Fibroblast of lung (primary cell): ENCODE measurements at regions not wholly inside any gene's neighbourhood (a gene's known extent, or its start where the extent isn't known, plus 50 kb on each side); places are given as distances from the start of the nearest gene placed in this dataset.

Experiments
- DNase-seq, 2 donors: peaks; one replicate each; pipeline versions ENCODE4 v3.0.0 to v3.0.0-alpha.2; 2010; ENCODE audit warnings: low read depth in 2 of 2
- H2AFZ ChIP-seq: 2 replicates; pipeline ENCODE4 v1.5.1; 2012; ENCODE audit warnings: low read length, control low read depth, inconsistent platforms
- H3K27ac ChIP-seq: 2 replicates; pipeline ENCODE4 v1.5.1; 2011; ENCODE audit warnings: low read length, control low read depth; ENCODE audit not compliant: insufficient read depth
- H3K27me3 ChIP-seq: 2 replicates; pipeline ENCODE4 v1.5.1; 2011; ENCODE audit warnings: mild to moderate bottlenecking, low read length; ENCODE audit not compliant: control insufficient read depth, insufficient read depth
- H3K36me3 ChIP-seq: 2 replicates; pipeline ENCODE4 v1.5.1; 2011; ENCODE audit warnings: low read length; ENCODE audit not compliant: control insufficient read depth, insufficient read depth
- H3K4me1 ChIP-seq: 2 replicates; pipeline ENCODE4 v1.5.1; 2011; ENCODE audit warnings: low read length; ENCODE audit not compliant: control insufficient read depth, insufficient read depth; ENCODE audit errors: extremely low read depth
- H3K4me2 ChIP-seq: 2 replicates; pipeline ENCODE4 v1.5.1; 2011; ENCODE audit warnings: low read length, control low read depth; ENCODE audit not compliant: insufficient read depth; ENCODE audit errors: extremely low read depth
- H3K4me3 ChIP-seq, 4 experiments: fragments of 200-600 bp in 1 of 4; sonication (generic) in 1 of 4; replicated peaks in 1 of 4; 2 replicates each; pipeline ENCODE4 v1.5.1; 2011 to 2016; ENCODE audit warnings: low read length in 4 of 4, low read depth in 3 of 4, mild to moderate bottlenecking in 3 of 4, control low read depth in 2 of 4, inconsistent platforms in 1 of 4, mixed read lengths in 1 of 4; ENCODE audit not compliant: insufficient read depth in 1 of 4; ENCODE audit errors: control extremely low read depth in 1 of 4
- H3K79me2 ChIP-seq: 2 replicates; pipeline ENCODE4 v1.5.1; 2012; ENCODE audit warnings: mild to moderate bottlenecking, low read length, inconsistent platforms; ENCODE audit not compliant: control insufficient read depth, insufficient read depth
- H3K9ac ChIP-seq: 2 replicates; pipeline ENCODE4 v1.5.1; 2011; ENCODE audit warnings: mild to moderate bottlenecking, low read length, control low read depth; ENCODE audit not compliant: insufficient read depth
- H3K9me3 ChIP-seq: 2 replicates; pipeline ENCODE4 v1.5.1; 2012; ENCODE audit warnings: low read depth, low read length; ENCODE audit not compliant: control insufficient read depth, insufficient read depth
- H4K20me1 ChIP-seq: 2 replicates; pipeline ENCODE4 v1.5.1; 2011; ENCODE audit warnings: low read length; ENCODE audit not compliant: control insufficient read depth, insufficient read depth; ENCODE audit errors: extremely low read depth
- EZH2 ChIP-seq: IDR thresholded peaks from 2 replicates; pipeline ENCODE4 v1.5.1; 2012; ENCODE audit warnings: low read length, control low read depth, mild to moderate bottlenecking; ENCODE audit errors: missing control alignments
- TF ChIP-seq, protein P1 (sequence below), 2 donors: IDR thresholded peaks in 1 of 2; conservative IDR thresholded peaks in 1 of 2; 1 replicate in 1 of 2; 2 replicates in 1 of 2; pipeline ENCODE4 v1.5.1; 2011 to 2012; ENCODE audit warnings: low read length in 2 of 2, control low read depth in 1 of 2, inconsistent platforms in 1 of 2, low read depth in 1 of 2, mild to moderate bottlenecking in 1 of 2

DNA sequence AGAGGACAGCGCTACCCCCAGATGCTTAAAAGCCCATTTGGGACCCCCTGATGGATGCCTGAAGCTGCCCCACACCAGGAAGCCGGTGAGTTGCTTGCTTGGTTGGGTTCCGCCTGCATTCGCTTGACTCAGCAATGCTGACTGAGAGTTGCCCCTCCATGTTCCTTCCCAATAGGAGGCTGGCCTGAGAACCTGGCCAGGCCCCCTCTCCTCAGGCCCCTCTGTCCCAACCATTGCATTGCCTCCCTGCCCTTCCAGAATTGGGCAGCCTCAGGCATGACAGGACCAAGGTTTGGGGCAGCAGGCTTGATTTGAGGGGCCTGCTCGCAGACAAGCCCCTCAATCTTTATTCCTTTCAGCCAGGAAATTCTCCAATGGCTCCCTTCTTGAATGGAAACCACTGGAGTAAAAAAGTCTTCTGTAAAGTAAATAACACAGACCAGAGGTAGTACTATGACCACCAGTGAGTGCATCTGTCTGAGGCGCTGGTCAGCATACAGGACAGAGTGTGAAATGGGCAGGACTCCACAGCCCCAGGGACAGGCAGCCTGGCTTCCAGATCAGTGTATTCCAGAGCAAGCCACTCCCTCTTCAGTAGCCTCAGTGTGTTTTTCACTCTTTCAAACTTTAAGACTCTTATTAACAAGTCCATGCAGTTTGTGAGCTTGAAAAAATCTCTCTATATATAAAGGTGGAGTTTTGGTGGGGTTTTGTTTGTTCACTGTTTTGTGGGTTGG is 104.7 kb downstream of the C1QL2 start:
- DNase-seq = no peak
- no peaks in the 10 kb centered on the region for H3K36me3 ChIP-seq
- no peaks in the 10 kb centered on the region for H3K9me3 ChIP-seq
- no peaks in the 10 kb centered on the region for H3K4me1 ChIP-seq
- no peak overlapping the region for H3K27ac ChIP-seq
- no peak overlapping the region for H2AFZ ChIP-seq
- no peak overlapping the region for H3K4me2 ChIP-seq
- no peak overlapping the region for H3K4me3 ChIP-seq
- no peak overlapping the region for H3K9ac ChIP-seq
- no peaks in the 10 kb centered on the region for H3K27me3 ChIP-seq
- no peaks in the 10 kb centered on the region for H4K20me1 ChIP-seq
- TF ChIP-seq, protein P1, sequence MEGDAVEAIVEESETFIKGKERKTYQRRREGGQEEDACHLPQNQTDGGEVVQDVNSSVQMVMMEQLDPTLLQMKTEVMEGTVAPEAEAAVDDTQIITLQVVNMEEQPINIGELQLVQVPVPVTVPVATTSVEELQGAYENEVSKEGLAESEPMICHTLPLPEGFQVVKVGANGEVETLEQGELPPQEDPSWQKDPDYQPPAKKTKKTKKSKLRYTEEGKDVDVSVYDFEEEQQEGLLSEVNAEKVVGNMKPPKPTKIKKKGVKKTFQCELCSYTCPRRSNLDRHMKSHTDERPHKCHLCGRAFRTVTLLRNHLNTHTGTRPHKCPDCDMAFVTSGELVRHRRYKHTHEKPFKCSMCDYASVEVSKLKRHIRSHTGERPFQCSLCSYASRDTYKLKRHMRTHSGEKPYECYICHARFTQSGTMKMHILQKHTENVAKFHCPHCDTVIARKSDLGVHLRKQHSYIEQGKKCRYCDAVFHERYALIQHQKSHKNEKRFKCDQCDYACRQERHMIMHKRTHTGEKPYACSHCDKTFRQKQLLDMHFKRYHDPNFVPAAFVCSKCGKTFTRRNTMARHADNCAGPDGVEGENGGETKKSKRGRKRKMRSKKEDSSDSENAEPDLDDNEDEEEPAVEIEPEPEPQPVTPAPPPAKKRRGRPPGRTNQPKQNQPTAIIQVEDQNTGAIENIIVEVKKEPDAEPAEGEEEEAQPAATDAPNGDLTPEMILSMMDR (conservative IDR thresholded peaks at IDR 0.05 in 1 of 2, IDR thresholded peaks at IDR 0.05 in 1 of 2; ENCODE audit: low read depth in 1 of 2, low read length in 2 of 2) = no peak
- H3K79me2 ChIP-seq = no peaks in the 10 kb centered on the region

GRCh38 chr2:119051263-119051662 is 107.3 kb downstream of the C1QL2 start:
- Histone ChIP-seq H3K4me2 (no peak overlapping the region), H3K27ac (no peak overlapping the region), H3K27me3 (no peaks in the 10 kb centered on the region), H3K79me2 (no peaks in the 10 kb centered on the region), H3K4me1 (no peaks in the 10 kb centered on the region), H3K36me3 (no peaks in the 10 kb centered on the region), H4K20me1 (no peaks in the 10 kb centered on the region), H3K9me3 (no peaks in the 10 kb centered on the region), H2AFZ (no peak overlapping the region), H3K9ac (no peak overlapping the region), H3K4me3 (no peak overlapping the region)
- DNase-seq = no peak
- TF ChIP-seq, protein P1 (conservative IDR thresholded peaks at IDR 0.05 in 1 of 2, IDR thresholded peaks at IDR 0.05 in 1 of 2; ENCODE audit: low read depth in 1 of 2, low read length in 2 of 2) = no peak
- TF ChIP-seq EZH2 = no peak

DNA sequence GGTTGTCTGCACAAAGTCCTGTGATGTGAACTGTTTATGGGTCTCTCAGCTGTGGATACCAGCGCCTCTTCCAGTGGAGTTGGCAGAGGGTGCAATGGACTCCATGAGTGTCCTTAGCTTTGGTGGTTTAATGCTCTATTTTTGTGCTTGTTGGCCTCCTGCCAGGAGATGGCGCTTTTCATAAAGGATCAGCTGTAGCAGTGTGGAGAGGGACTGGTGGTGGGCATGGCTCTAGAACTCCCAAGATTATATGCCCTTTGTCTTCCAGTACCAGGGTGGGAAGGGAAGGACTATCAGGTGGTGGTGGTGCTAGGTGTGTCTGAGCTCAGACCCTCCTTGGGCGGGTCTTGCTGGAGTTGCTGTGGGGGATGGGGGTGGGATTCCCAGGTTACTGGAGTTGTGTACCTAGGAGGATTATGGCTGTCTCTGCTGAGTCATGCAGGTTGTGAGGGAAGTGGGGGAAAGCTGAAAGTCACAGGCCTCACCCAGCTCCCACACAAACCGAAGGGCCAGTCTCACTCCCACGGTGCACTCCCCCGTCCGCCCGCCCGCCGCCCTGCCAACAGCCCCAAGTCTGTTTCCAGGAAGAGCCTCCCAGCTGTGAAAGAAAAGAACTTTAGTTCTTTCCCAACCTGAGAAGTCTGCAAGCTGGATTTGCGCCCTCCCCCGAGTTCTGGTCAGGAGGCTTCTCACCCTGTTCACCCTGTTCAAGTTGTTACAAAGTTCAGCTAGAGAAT is 108.1 kb downstream of the MARCO start:
- Histone ChIP-seq H3K27ac (no peak overlapping the region), H3K4me2 (no peak overlapping the region), H3K9me3 (no peaks in the 10 kb centered on the region), H4K20me1 (no peaks in the 10 kb centered on the region), H2AFZ (no peak overlapping the region), H3K4me1 (no peaks in the 10 kb centered on the region), H3K79me2 (no peaks in the 10 kb centered on the region), H3K4me3 (no peak overlapping the region), H3K27me3 (no peaks in the 10 kb centered on the region), H3K9ac (no peak overlapping the region), H3K36me3 (no peaks in the 10 kb centered on the region)
- TF ChIP-seq, protein P1 (conservative IDR thresholded peaks at IDR 0.05 in 1 of 2, IDR thresholded peaks at IDR 0.05 in 1 of 2; ENCODE audit: low read depth in 1 of 2, low read length in 2 of 2) = no peak
- no peak for TF ChIP-seq EZH2
- DNase-seq = no peak
